ENCODE measurements at regions not wholly inside any gene's neighbourhood (a gene's known extent, or its start where the extent isn't known, plus 50 kb on each side); places are given as distances from the start of the nearest gene placed in this dataset.

- no peak for TF ChIP-seq POLR2AphosphoS5 (IDR thresholded peaks at IDR 0.05; ENCODE audit: low read depth, low read length)
- no peak for TF ChIP-seq POLR2A (IDR thresholded peaks at IDR 0.05; ENCODE audit: low read depth, low read length)
Measured at GRCh38 chr5:158068964-158069363, 210.0 kb upstream of the CLINT1 start.

Measured in GM12892 (cell line).